ENCODE measurements at regions not wholly inside any gene's neighbourhood (a gene's known extent, or its start where the extent isn't known, plus 50 kb on each side); places are given as distances from the start of the nearest gene placed in this dataset.

- no peak for TF ChIP-seq CTCF (IDR thresholded peaks at IDR 0.05; ENCODE audit: poor library complexity, severe bottlenecking)
- TF ChIP-seq EZH2 (IDR thresholded peaks at IDR 0.05; ENCODE audit: borderline replicate concordance, insufficient read depth, low read length, poor library complexity, severe bottlenecking): no peak
- no peak for TF ChIP-seq RAD21 (conservative IDR thresholded peaks at IDR 0.05)
- no peak for TF ChIP-seq SMC3 (conservative IDR thresholded peaks at IDR 0.05; ENCODE audit: poor library complexity)
- TF ChIP-seq TAF1 (IDR thresholded peaks at IDR 0.05; ENCODE audit: low read depth): no peak
- TF ChIP-seq REST (IDR thresholded peaks at IDR 0.05; ENCODE audit: borderline replicate concordance): no peak
- no peak for TF ChIP-seq EP300 (conservative IDR thresholded peaks at IDR 0.05; ENCODE audit: poor library complexity, severe bottlenecking)
- TF ChIP-seq POLR2AphosphoS5 (IDR thresholded peaks at IDR 0.05): no peak
Observed at GRCh38 chr6:141719476-141719875, 413.2 kb upstream of the GJE1 start.

All from neural cell (in vitro differentiated cells).